Neural cell (in vitro differentiated cells): ENCODE measurements at regions not wholly inside any gene's neighbourhood (a gene's known extent, or its start where the extent isn't known, plus 50 kb on each side); places are given as distances from the start of the nearest gene placed in this dataset.

Experiments used
- H2AFZ ChIP-seq: fragments of 200-600, 300-800 bp; sonication (generic), shearing (Covaris generic); 2 replicates; pipeline ENCODE4 v1.6.0; 2014; ENCODE audit warnings: low read depth, mild to moderate bottlenecking, antibody characterized with exemption, low read length, moderate library complexity
- H3F3A ChIP-seq: fragments of 200-600 bp; shearing (Covaris generic); 2 replicates; pipeline ENCODE4 v1.6.1; 2016; ENCODE audit warnings: mild to moderate bottlenecking, moderate library complexity, mixed read lengths, antibody characterized with exemption, low read length; ENCODE audit not compliant: insufficient read depth, poor library complexity, severe bottlenecking
- H3K27ac ChIP-seq: fragments of 200-600, 300-800 bp; sonication (generic), shearing (Covaris generic); 2 replicates; pipeline ENCODE4 v1.5.1; 2014; ENCODE audit warnings: mild to moderate bottlenecking, low read length, moderate library complexity
- H3K27me3 ChIP-seq: fragments of 300-800, 200-600 bp; sonication (generic), shearing (Covaris generic); 2 replicates; pipeline ENCODE4 v1.6.0; 2014; ENCODE audit warnings: mild to moderate bottlenecking, low read depth, low read length, moderate library complexity; ENCODE audit not compliant: insufficient read depth
- H3K36me3 ChIP-seq: fragments of 300-800, 200-600 bp; sonication (generic), shearing (Covaris generic); 2 replicates; pipeline ENCODE4 v1.5.1; 2014; ENCODE audit warnings: mild to moderate bottlenecking, antibody characterized with exemption, low read length, moderate library complexity; ENCODE audit not compliant: insufficient read depth
- H3K4me2 ChIP-seq: fragments of 300-800, 200-600 bp; sonication (generic), shearing (Covaris generic); 2 replicates; pipeline ENCODE4 v1.6.0; 2014; ENCODE audit warnings: mild to moderate bottlenecking, low read length
- H3K4me3 ChIP-seq: fragments of 300-800, 200-600 bp; sonication (generic), shearing (Covaris generic); 2 replicates; pipeline ENCODE4 v1.5.1; 2014; ENCODE audit warnings: mild to moderate bottlenecking, low read length, moderate library complexity
- H3K79me2 ChIP-seq: fragments of 200-600 bp; shearing (Covaris generic); replicated peaks from 2 replicates; pipeline ENCODE4 v1.6.0; 2014; ENCODE audit warnings: mild to moderate bottlenecking, low read length, moderate library complexity; ENCODE audit not compliant: insufficient read depth
- H3K9ac ChIP-seq: fragments of 300-800, 200-600 bp; sonication (generic), shearing (Covaris generic); 2 replicates; pipeline ENCODE4 v1.6.1; 2016; ENCODE audit warnings: mild to moderate bottlenecking, low read length, mixed read lengths
- H3K9me2 ChIP-seq: fragments of 200-600 bp; shearing (Covaris generic); 2 replicates; pipeline ENCODE4 v1.6.1; 2016; ENCODE audit warnings: mild to moderate bottlenecking, low read length, mixed read lengths; ENCODE audit not compliant: insufficient read depth
- H3K9me3 ChIP-seq: fragments of 200-600, 300-800 bp; sonication (generic), shearing (Covaris generic); 2 replicates; pipeline ENCODE4 v1.6.1; 2016; ENCODE audit warnings: mild to moderate bottlenecking, mixed run types, low read length, moderate library complexity, mixed read lengths
- H4K20me1 ChIP-seq: fragments of 200-600 bp; shearing (Covaris generic); 2 replicates; pipeline ENCODE4 v1.6.1; 2016; ENCODE audit warnings: mild to moderate bottlenecking, mixed run types; ENCODE audit not compliant: insufficient read depth
- CTCF ChIP-seq: fragments of 450-650 bp; IDR thresholded peaks from 2 replicates; pipeline ENCODE4 v1.5.1; 2014; ENCODE audit warnings: antibody characterized with exemption, mild to moderate bottlenecking, moderate library complexity; ENCODE audit not compliant: poor library complexity, severe bottlenecking
- EP300 ChIP-seq: fragments of 450-650 bp; conservative IDR thresholded peaks from 2 replicates; pipeline ENCODE4 v1.6.1; 2014; ENCODE audit warnings: antibody characterized with exemption, mild to moderate bottlenecking, moderate library complexity; ENCODE audit not compliant: poor library complexity, severe bottlenecking
- EZH2 ChIP-seq: fragments of 200-600, 300-800 bp; shearing (Covaris generic), sonication (generic); IDR thresholded peaks from 2 replicates; pipeline ENCODE4 v1.6.1; 2014; ENCODE audit warnings: antibody characterized with exemption, low read length, borderline replicate concordance, mild to moderate bottlenecking; ENCODE audit not compliant: insufficient read depth, poor library complexity, severe bottlenecking
- MXI1 ChIP-seq: fragments of 450-650 bp; conservative IDR thresholded peaks from 2 replicates; pipeline ENCODE4 v1.6.1; 2014; ENCODE audit warnings: antibody characterized with exemption, mild to moderate bottlenecking; ENCODE audit not compliant: poor library complexity, severe bottlenecking
- POLR2AphosphoS5 ChIP-seq: IDR thresholded peaks from 2 replicates; pipeline ENCODE4 v1.6.1; 2012
- RAD21 ChIP-seq: fragments of 450-650 bp; conservative IDR thresholded peaks from 2 replicates; pipeline ENCODE4 v1.6.1; 2014; ENCODE audit warnings: antibody characterized with exemption, mild to moderate bottlenecking, moderate library complexity
- REST ChIP-seq: IDR thresholded peaks from 2 replicates; pipeline ENCODE4 v1.6.1; 2012; ENCODE audit warnings: borderline replicate concordance
- SMC3 ChIP-seq: fragments of 450-650 bp; conservative IDR thresholded peaks from 2 replicates; pipeline ENCODE4 v1.6.1; 2014; ENCODE audit warnings: antibody characterized with exemption, mild to moderate bottlenecking, moderate library complexity; ENCODE audit not compliant: poor library complexity
- TAF1 ChIP-seq: IDR thresholded peaks from 2 replicates; pipeline ENCODE4 v1.6.1; 2012; ENCODE audit warnings: low read depth

GRCh38 chr13:65125236-65125635 is 2104.9 kb downstream of the PCDH9 start:
- Histone ChIP-seq H3K9me3 (no peaks in the 10 kb centered on the region), H3K36me3 (no peaks in the 10 kb centered on the region), H2AFZ (no peak overlapping the region), H3F3A (no peaks in the 10 kb centered on the region), H3K9ac (no peak overlapping the region), H4K20me1 (no peaks in the 10 kb centered on the region), H3K27me3 (no peaks in the 10 kb centered on the region), H3K27ac (no peak overlapping the region), H3K9me2 (no peaks in the 10 kb centered on the region), H3K79me2 (no peaks in the 10 kb centered on the region), H3K4me2 (no peak overlapping the region), H3K4me3 (no peak overlapping the region)
- TF ChIP-seq REST, result no peak
- no peak for TF ChIP-seq EZH2
- TF ChIP-seq EP300, result no peak
- TF ChIP-seq RAD21, result no peak
- no peak for TF ChIP-seq SMC3
- TF ChIP-seq TAF1, result no peak
- TF ChIP-seq MXI1, result no peak
- TF ChIP-seq POLR2AphosphoS5, result no peak
- TF ChIP-seq CTCF, result no peak

GRCh38 chr13:65112531-65112941 is 2117.6 kb downstream of the PCDH9 start:
- no peak overlapping the region for H2AFZ ChIP-seq
- no peaks in the 10 kb centered on the region for H3F3A ChIP-seq
- no peak overlapping the region for H3K4me3 ChIP-seq
- H3K36me3 ChIP-seq, result no peaks in the 10 kb centered on the region
- H3K9ac ChIP-seq, result no peak overlapping the region
- H3K79me2 ChIP-seq, result no peaks in the 10 kb centered on the region
- no peak overlapping the region for H3K4me2 ChIP-seq
- no peaks in the 10 kb centered on the region for H4K20me1 ChIP-seq
- H3K27ac ChIP-seq, result no peak overlapping the region
- H3K9me2 ChIP-seq, result no peaks in the 10 kb centered on the region
- no peaks in the 10 kb centered on the region for H3K9me3 ChIP-seq
- TF ChIP-seq EZH2, result no peak
- no peak for TF ChIP-seq POLR2AphosphoS5
- no peak for TF ChIP-seq REST
- TF ChIP-seq CTCF, result no peak
- no peak for TF ChIP-seq EP300
- TF ChIP-seq TAF1, result no peak
- no peak for TF ChIP-seq RAD21
- TF ChIP-seq MXI1, result no peak
- TF ChIP-seq SMC3, result no peak
- H3K27me3 ChIP-seq, result no peaks in the 10 kb centered on the region
